ENCODE measurements at regions not wholly inside any gene's neighbourhood (a gene's known extent, or its start where the extent isn't known, plus 50 kb on each side); places are given as distances from the start of the nearest gene placed in this dataset.
A peak's percentile ranks its signal among the peaks of the same experiment; 100 is the strongest.

DNA sequence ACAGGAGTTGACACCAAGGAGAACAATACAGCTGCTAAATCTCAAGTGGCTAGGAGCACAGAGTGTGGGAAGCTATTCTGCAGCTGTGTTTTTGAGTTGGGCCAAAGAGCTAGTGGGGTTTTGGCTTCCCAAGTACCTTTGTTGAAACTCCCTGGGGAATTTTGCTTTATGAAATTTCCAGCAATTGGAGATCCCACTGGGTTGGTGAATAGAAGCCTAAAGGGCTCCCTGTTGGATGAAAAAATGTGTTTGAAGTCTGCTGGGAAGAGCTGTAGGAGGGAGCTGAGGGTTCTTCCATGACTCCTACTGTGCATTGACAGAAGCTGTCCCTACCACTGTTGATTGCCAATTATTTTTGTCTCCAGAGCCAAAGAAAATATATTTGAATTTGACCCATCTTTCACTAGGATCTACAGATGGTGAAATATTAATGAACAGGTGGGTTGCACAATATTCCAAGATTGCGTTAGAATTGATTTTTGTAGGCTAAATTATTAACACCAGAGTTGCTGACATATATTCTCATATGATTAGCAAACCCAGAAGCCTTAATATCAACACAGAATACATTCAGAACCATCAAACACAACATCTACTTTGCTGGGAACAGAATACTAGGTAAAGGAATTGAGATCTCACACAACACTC is 95.4 kb upstream of the CYP1B1 start:
- DNase-seq (ENCODE audit: low spot score): no peak

DNA sequence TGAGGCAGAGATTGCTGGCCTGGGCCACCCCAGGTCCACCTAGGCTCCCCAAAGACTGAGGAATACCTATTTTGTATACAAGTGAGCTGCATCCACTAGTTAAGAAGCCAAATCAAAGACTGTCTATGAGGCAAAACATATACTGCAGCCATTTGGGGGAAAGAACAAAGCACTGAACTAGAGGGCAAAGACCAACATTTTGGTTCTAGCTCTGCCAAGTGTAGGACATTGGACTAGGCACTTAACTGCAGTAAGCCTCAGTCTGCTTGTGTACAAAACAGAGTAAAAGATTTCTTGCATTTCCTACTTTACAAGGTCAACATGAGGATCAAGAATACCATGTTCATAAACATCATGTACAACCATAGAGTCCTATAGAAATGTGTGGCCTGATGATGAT is 94.8 kb upstream of the CYP1B1 start:
- no peak for DNase-seq (ENCODE audit: low spot score)

DNA sequence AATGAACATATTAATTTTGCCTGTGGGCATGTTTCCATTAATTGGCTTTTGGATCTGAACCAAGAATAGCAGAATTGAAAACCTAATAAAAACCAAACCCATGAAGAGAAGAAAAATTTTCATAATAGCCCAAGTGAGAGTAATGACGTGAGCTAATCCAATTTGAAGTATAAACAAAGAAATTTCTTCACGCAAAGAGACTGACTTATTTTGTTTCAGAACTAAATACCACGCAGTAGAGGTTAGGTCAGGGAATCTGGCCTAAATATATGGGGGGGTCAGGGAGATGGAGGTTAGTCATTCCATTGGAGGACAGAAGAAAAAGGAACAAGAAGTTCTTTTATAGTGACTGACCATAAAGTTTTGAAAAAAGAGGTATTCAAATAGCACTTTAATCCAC is 94.1 kb upstream of the CYP1B1 start:
- DNase-seq (ENCODE audit: low spot score): no peak

DNA sequence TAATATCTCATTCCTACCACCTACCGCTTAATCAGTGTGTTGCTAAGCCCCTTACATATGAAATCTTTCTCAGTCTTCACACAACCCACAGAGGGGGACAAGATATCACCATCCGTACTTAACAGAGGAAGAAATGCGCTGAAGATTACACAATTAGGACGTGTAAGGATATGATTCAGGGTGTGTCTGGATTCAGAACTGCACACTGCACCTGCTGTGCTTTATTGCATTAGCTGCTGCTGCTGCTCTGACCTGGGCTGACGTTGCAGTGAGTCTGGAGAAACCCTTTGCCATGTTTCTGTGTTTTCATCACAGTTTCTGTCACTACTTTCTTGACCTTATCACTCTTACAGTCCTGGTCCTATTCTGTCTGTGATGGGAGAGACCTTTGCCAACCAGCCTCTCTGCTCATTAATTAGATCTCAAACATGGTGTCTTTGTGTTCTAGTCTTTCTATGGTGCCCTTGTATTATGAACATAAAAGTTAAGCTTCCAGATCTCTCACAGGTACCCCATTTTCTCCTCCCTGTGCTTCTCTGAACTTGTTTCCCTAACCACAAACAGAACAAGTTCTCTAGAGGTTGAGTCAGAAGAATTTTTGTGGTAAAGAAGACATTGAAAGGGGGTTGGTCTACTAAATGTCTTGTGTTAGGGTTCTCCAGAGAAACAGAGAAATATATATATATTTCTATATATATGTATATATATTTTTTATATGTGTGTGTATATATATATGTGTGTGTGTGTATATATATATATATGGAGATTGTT is 92.9 kb upstream of the CYP1B1 start:
- peak; percentile 38 for DNase-seq (ENCODE audit: low spot score)

DNA sequence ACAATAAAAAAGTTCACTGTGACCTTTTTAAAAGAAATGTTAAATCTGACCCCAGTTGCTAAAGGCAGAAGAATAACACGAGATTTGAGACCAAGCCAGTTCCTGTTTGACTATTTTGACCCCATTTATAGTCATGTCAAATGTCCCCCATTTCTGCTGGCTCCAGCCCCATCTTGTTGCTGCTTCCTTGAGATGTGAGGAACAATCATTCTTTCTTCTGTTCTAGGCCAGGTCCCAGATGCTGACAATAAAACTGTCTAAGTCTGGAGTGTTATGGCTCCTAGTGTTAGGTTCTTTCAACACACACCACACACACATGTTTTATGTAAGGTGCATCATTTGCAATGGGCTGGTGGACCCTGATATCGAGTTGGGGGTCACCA is 92.0 kb upstream of the CYP1B1 start:
- DNase-seq (ENCODE audit: low spot score): no peak

DNA sequence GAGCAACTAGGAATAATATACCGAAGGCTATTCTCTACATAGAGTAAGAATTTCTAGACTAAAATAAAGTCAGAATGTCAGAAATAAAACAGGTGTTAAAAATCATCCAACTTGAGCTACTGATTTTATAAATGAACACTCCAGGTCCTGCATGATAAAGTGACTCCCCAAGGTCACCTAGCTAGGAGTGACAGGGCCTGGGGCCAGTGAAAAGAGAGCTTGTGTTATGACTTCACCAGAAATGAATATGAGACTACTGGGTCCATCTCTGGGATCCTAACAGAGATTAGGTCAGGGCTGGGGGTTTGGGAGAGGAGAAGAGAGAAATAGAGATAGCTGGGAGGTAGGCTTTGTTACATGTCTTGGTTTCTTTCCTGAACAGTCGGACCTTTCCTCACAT is 89.7 kb upstream of the CYP1B1 start:
- DNase-seq (ENCODE audit: low spot score): no peak

DNA sequence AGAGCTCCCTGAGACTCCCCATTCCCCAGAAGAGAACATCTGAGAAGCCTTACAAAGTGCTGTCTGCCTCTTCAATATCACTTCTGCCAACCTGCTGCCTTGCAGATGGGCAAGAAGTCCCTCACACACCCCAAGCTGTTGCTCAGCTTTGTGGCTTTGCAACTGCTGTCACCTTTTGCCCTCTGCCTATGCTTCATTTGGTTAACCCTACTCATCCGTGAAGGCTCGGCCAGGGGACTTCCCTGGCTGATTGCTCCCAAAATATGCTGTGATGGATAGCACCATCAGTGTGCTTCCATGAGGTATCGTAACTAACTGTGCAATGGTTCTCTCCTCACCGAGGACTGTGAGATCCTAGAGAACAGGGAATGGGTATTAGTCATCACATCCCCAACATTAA is 88.9 kb upstream of the CYP1B1 start:
- no peak for DNase-seq (ENCODE audit: low spot score)

DNA sequence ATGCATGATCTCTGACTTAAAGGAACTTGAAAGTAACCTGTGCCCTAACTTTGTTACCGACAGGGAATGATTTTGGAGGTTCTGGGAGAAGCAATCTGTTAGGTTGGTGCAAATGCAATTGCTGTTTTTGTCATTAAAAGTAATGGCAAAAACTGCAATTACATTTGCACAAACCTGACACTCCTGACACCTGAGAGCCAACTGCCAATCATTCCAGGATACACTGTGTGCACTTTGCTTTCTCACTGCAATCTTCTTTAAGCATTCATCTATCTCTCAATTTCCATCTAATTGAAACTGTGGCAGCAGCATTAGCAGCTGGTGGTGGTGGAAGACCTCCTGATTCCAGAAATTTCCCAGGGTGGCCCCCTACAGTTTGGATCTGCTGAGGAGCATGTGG is 87.6 kb upstream of the CYP1B1 start:
- no peak for DNase-seq (ENCODE audit: low spot score)

DNA sequence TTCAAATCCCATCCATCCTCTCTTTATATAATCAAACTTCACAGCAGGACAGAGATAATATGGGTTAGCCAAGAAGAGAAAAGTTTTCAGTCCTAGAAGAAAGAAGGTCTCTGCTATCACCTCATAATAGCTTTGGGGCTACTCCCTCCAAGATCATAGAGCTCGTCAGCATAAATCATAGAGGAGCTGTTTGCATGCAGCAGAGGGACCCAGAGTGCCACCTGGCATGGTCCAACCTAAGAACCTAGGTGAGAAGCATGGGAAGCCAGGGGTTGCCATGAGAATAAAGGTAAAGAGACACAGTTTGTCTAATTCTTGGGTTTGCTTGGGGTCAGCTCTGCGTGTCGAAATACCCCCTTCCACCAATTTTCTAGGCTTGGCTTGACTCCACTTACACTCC is 87.1 kb upstream of the CYP1B1 start:
- DNase-seq (ENCODE audit: low spot score): no peak

DNA sequence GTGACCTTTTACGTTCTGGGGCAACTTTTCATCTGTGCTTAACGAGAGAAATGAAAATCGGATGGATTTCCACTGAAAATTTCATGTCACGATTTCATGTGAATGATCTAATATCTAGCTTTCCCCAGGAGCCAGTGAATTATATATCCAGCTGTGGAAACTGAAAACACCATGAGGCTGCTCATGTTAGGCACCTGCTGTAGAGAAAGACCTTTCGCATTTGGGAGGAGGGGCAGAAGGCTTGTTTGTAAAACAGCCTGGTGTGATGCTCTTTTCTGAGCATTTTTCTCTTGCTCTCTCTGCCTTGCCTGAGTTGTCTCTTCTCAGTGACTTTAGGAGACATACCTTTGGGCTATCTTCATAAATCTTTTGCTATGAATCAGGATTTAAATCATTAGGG is 84.6 kb upstream of the CYP1B1 start:
- no peak for DNase-seq (ENCODE audit: low spot score)

DNA sequence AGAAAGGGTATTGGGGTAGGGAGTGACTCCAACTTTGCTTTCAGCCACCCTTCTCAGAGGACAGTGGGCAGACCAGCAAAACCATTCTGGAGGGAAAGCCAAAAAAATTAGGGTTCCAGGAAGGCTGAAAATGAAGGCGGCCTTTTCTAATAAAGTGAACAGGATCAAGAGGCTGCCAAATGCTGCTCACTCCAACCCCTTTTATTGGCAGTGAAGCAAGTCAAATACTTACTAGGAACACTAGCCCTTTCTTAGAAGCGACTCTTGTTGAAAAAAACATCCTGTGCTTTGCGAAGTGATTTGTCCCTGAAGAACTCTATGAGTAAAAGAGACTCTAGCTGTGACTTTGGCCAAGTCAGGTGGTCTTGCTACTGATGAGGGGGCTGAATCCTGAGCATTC is 83.6 kb upstream of the CYP1B1 start:
- DNase-seq (ENCODE audit: low spot score): no peak

DNA sequence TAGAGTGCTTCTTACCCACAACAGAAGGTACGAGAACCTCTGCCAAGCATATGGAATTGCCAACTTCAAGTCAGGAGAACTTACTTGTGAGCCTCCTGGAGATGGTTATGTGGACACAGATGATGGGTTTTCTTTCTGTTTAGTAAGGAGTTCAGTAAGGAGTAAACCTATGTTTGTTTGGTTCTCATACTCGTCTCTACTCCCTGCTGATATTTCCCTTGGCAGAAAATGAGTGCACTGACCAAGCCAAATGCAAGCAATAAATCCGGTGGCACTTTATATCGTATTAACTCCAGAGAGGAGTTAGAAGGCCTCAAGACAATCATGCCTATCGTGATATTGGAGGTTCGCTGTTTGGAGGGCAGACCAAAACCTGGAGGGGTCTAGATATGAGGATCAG is 83.2 kb upstream of the CYP1B1 start:
- no peak for DNase-seq (ENCODE audit: low spot score)

DNA sequence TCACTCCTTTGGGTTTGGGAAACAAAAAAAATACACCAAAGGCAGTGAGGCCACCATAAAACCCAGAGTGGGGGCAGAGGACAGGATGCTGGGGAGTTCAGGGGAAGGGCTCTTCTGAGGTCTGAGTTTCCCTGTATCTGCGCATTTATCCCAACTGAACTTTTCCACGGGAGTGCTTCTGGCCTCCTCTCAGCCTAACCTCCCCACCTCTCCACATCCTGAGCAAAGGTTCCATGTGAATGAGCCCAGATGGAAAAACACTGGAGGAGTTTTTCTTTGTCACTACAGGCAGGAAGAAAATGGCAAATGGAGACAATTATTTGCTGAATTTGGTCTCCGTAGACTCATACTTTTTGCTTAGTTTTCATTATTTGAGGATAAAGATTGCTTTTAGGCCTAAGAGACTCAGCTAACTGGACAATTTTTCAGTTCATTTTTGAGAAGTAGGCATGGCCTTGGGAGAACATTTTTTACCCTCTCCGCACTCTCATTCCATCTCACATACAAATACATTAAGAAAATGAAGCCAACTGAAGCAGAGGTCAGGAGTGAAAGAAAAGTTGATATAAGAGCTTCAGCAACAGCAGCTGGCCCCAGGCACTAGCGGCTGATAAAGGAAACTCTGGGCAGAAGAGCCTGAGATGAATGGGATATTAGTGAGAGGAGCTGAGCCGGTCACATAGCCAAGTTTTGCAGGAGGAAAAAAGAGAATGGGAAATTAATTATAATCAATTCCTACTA is 82.6 kb upstream of the CYP1B1 start:
- no peak for DNase-seq (ENCODE audit: low spot score)

DNA sequence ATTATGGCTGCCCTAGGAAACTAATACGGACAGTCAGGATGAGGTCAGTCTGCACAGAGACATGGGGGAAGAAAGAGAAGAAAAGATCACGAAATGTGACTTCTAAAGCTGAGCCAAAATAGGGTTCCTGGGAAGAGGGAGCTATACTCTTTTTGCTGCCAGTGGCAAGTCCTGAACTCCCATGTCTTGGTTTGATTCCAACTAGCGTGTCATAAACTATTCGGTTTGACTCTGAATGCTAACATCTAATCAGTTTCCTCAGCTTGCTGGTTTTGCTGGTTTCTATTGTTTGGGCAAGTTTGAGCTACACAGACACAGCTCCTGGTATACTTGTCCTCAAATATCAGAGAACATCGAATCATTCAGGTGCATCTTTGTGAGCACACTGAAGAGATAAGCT is 80.5 kb upstream of the CYP1B1 start:
- DNase-seq (ENCODE audit: low spot score): no peak

DNA sequence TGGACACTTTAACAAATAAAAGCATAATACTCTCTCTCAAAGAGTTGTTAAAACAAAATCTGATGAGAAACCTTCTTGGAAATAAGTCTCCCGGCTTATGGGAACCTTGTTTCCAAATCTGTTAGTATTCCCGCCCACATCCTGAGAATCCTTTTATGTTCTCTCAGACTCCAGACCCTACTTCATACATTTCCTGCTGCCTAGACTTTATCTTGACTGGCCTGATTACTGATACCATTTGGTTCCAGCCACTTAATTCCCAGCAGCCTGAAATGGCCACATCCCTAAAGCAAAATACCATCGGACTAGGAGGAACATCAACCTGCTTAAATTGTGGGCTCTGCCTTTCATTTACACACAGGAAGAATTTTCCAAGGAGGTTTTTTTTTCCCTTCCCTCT is 79.1 kb upstream of the CYP1B1 start:
- DNase-seq (ENCODE audit: low spot score): no peak

DNA sequence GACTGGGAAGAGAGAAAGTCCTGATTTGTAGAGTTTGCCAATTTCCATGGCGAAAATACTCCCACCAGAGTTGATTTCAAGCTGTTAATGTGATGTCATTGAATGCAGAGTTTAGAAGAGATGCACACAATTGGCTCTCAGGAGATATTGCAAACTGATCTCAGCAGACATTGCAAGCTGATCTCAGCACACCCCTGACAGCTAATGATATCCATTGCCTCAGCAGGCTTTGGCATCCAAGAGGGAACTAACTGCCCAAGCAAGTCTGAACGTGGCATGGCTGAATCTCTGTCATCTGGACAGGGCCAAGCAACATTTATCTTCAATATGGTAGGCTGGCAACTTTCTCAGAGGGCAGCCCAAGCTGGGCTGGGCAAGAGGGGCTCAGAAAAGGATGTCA is 78.4 kb upstream of the CYP1B1 start:
- DNase-seq (ENCODE audit: low spot score): no peak

DNA sequence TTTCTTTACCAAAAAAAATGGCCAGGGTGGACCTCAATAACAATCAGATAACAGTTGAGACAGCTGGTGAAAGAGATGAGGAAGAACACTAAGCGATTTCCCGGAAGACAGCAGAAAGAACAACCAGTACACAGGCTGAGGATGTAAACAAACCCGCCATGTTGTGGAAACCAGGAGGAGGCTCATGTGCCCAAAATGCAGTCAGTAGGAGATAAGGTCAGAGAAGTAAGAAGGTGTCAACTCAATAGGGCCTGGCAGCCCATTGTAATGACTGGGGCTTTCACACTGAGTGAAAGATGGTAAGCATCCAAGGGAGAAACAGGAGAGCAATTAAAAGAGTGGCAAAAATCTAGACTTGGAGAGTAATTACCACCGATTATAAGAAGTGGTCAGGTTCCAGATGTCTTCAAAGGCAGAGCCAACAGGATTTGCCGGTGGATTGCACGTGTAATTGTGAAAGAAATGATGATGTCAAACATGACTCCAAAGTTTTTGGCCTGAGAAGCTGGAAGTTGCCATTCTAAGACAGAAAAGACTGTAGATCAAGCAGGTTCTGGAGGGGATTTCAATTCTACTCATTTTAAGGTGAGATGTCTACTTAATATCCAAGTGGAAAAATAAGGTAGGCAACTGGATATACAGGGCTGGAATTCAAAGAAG is 77.7 kb upstream of the CYP1B1 start:
- no peak for DNase-seq (ENCODE audit: low spot score)

DNA sequence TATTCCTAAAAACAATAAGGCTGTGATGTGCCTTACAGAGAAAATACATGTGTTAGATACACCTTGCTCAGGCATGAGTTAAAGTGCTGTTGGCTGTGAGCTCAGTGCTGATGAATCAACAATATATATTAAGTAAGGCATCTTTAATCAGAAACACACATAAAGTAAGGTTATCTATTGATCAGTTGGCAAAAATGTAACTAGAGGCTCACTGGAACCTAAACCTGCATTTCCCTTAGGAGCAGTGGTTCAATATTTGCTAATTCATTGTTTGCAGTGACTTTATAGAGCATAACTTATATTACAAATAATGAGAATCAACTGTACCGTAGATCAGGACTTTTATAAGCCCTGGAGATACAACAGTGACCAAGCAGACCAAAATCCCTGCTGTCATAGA is 77.0 kb upstream of the CYP1B1 start:
- DNase-seq (ENCODE audit: low spot score): no peak

DNA sequence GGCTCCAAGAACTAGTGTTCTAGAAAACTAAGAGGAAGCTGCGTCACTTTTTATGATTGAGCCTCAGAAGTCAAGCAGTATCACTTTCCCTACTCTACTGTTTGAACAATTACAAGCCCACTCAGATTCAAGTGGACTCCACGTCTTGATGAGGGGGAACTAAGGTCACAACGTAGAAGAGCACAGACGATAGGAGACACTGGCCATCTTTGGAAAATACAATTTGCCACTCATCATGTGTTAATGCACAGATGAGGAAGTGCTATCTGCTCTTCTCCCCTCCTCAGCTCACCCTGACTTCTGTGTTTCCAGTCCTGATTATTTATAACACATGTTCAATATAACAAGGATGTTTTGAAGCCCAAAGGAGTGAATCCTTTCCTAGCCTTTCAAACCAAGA is 76.1 kb upstream of the CYP1B1 start:
- no peak for DNase-seq (ENCODE audit: low spot score)

DNA sequence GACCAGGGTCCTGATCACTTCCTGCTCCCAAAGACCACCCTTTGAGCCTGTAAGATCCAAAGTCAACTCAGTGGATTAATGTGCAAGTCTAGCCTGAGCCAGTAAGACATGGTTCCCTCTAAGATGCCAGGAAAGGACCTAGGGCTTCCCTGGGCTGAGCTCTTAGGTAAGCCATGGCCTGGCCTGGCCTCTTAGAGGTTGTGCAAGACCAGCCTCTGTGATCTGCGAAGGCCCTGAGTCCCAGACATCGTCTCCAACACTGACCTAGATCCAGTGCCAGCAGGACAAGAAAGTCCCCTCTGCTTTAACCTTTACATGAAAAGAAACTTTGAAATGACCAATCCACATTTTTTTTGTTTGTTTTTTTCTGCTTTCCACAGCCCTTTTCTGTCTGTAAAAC is 73.6 kb upstream of the CYP1B1 start:
- no peak for DNase-seq (ENCODE audit: low spot score)

DNA sequence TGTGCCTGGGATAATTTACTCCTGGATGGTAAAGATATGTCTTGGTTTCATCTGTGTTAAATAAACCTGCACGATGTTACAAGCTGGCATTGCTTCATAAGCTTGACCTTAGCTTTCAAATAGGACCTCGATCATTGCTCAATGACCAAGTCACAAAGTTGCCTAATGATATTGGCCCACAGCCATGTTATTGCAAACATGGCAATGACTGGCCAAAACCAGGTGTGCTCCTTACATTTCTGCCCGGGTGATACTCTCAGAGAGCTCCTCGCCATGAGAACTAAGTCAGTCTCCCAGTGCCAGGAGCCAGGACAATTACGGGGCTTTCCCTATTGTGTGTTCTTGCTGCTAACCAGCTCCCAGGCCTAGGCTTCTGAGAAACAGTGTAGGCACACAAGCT is 72.5 kb upstream of the CYP1B1 start:
- no peak for DNase-seq (ENCODE audit: low spot score)

DNA sequence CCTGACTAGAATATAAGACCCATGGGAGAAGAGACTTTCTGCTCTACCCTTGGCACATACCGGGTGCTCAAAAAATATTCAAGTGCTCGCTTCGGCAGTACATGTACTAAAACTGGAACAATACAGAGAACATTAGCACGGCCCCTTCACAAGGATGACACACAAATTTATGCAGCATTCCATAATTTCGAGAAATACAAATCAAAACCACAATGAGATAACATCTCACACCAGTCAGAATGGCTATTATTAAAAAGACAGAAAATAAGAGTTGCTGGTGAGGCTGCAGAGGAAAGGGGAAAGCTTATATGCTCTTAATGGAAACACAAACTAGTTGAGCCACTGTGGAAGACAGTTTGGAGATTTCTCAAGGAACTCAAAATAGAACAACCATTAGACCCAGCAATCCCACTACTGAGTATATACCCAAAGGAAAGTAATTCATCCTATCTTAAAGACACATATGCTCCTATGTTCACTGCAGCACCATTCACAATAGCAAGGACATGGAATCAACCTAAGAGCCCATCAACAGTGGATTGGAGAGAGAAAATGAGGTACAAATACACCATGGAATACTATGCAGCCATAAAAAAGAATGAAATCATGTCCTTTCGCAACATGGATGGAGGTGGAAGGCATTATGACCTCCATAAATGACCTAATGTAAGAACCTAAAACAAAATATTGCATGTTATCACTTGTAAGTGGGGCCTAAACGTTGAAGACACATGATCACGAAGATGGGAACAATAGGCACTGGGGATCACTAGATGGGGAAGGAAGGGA is 71.6 kb upstream of the CYP1B1 start:
- no peak for DNase-seq (ENCODE audit: low spot score)
